ENCODE measurements at regions not wholly inside any gene's neighbourhood (a gene's known extent, or its start where the extent isn't known, plus 50 kb on each side); places are given as distances from the start of the nearest gene placed in this dataset.

- ChIA-PET CTCF (ENCODE audit: low intra/inter-chr PET ratio) (no interaction called here), POLR2A (no interaction called here)
- no peaks in the 10 kb centered on the region for H3K36me3 ChIP-seq (ENCODE audit: control insufficient read depth, insufficient read depth, low read length)
- BruUV-seq (replicated peaks): no TSS peak
- no peaks in the 10 kb centered on the region for H3K27me3 ChIP-seq (ENCODE audit: control insufficient read depth in 2 of 2, insufficient read depth in 2 of 2, low read length in 2 of 2)
- H3K27ac ChIP-seq (ENCODE audit: extremely low read depth, low read depth, low read length): no peak overlapping the region
- no peak overlapping the region for H3K4me3 ChIP-seq
- intact Hi-C loops (cut with micrococcal nuclease): no loop called here
- no peaks in the 10 kb centered on the region for H3K9me1 ChIP-seq (ENCODE audit: control insufficient read depth, insufficient read depth, low read length)
- in situ Hi-C loops (cut with MboI): no loop called here
- H3K79me2 ChIP-seq (ENCODE audit: control insufficient read depth, insufficient read depth, low read length): no peaks in the 10 kb centered on the region
- FAIRE-seq: no peak
- no peak for ATAC-seq
- no peaks in the 10 kb centered on the region for H4K20me1 ChIP-seq (replicated peaks; ENCODE audit: control insufficient read depth, insufficient read depth, low read length)
- H3K4me1 ChIP-seq (replicated peaks in 1 of 2; ENCODE audit: control insufficient read depth in 2 of 2, insufficient read depth in 2 of 2, low read length in 2 of 2): no peaks in the 10 kb centered on the region
- no peaks in the 10 kb centered on the region for H3K9me3 ChIP-seq (replicated peaks; ENCODE audit: control insufficient read depth, insufficient read depth, low read depth, low read length)
- H3K4me2 ChIP-seq (ENCODE audit: insufficient read depth, low read length): no peak overlapping the region
- no peak overlapping the region for H2AFZ ChIP-seq (ENCODE audit: low read depth, low read length)
- WGBS (ENCODE audit: insufficient coverage, low coverage, missing lambda C conversion rate): 0% methylated on average over 1 of the region's 1 CpG
- H3K9ac ChIP-seq (ENCODE audit: insufficient read depth in 1 of 2, low read depth in 2 of 2, low read length in 2 of 2): no peak overlapping the region
- no peak for DNase-seq (ENCODE audit: extremely low read depth in 1 of 4, low spot score in 3 of 4)
- TF ChIP-seq, protein P1, sequence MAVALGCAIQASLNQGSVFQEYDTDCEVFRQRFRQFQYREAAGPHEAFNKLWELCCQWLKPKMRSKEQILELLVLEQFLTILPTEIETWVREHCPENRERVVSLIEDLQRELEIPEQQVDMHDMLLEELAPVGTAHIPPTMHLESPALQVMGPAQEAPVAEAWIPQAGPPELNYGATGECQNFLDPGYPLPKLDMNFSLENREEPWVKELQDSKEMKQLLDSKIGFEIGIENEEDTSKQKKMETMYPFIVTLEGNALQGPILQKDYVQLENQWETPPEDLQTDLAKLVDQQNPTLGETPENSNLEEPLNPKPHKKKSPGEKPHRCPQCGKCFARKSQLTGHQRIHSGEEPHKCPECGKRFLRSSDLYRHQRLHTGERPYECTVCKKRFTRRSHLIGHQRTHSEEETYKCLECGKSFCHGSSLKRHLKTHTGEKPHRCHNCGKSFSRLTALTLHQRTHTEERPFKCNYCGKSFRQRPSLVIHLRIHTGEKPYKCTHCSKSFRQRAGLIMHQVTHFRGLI (CRISPR knock-in tag; IDR thresholded peaks at IDR 0.05): no peak
- TF ChIP-seq GTF3C2 (IDR thresholded peaks at IDR 0.05; ENCODE audit: borderline replicate concordance, extremely low read depth, insufficient read length) (no peak), FOXJ3 (CRISPR knock-in tag; IDR thresholded peaks at IDR 0.05) (no peak), ZNF589 (CRISPR knock-in tag; IDR thresholded peaks at IDR 0.05; ENCODE audit: low read depth) (no peak), ETS2 (tag; IDR thresholded peaks at IDR 0.05; ENCODE audit: borderline replicate concordance, poor library complexity, severe bottlenecking) (no peak), HNRNPH1 (optimal IDR thresholded peaks at IDR 0.05; ENCODE audit: low read depth, low read length) (no peak), NELFE (IDR thresholded peaks at IDR 0.05; ENCODE audit: insufficient read depth, insufficient read length) (no peak), RHOXF2B (CRISPR knock-in tag; conservative IDR thresholded peaks at IDR 0.05) (no peak), ZNF316 (IDR thresholded peaks at IDR 0.05) (no peak), SIN3B (IDR thresholded peaks at IDR 0.05; ENCODE audit: low read depth) (no peak), NR4A1 (CRISPR knock-in tag; IDR thresholded peaks at IDR 0.05) (no peak), NR4A1 (tag; IDR thresholded peaks at IDR 0.05) (no peak), CBX2 (IDR thresholded peaks at IDR 0.05; ENCODE audit: insufficient read depth, low read length, poor library complexity, severe bottlenecking) (no peak), TAF1 (IDR thresholded peaks at IDR 0.05; ENCODE audit: control insufficient read depth, extremely low read depth, insufficient read depth, low read length, severe bottlenecking) (no peak), ZKSCAN3 (CRISPR knock-in tag; IDR thresholded peaks at IDR 0.05) (no peak)
- TF ChIP-seq, protein P2, sequence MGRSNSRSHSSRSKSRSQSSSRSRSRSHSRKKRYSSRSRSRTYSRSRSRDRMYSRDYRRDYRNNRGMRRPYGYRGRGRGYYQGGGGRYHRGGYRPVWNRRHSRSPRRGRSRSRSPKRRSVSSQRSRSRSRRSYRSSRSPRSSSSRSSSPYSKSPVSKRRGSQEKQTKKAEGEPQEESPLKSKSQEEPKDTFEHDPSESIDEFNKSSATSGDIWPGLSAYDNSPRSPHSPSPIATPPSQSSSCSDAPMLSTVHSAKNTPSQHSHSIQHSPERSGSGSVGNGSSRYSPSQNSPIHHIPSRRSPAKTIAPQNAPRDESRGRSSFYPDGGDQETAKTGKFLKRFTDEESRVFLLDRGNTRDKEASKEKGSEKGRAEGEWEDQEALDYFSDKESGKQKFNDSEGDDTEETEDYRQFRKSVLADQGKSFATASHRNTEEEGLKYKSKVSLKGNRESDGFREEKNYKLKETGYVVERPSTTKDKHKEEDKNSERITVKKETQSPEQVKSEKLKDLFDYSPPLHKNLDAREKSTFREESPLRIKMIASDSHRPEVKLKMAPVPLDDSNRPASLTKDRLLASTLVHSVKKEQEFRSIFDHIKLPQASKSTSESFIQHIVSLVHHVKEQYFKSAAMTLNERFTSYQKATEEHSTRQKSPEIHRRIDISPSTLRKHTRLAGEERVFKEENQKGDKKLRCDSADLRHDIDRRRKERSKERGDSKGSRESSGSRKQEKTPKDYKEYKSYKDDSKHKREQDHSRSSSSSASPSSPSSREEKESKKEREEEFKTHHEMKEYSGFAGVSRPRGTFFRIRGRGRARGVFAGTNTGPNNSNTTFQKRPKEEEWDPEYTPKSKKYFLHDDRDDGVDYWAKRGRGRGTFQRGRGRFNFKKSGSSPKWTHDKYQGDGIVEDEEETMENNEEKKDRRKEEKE (IDR thresholded peaks at IDR 0.05; ENCODE audit: borderline replicate concordance in 1 of 2, control insufficient read depth in 1 of 2, low read depth in 2 of 2, low read length in 1 of 2): no peak
These were observed 277.2 kb upstream of the HSF2 start for GRCh38 chr6:122122202-122122601.

Data from K562 (cell line).